ENCODE measurements at regions not wholly inside any gene's neighbourhood (a gene's known extent, or its start where the extent isn't known, plus 50 kb on each side); places are given as distances from the start of the nearest gene placed in this dataset.

DNA sequence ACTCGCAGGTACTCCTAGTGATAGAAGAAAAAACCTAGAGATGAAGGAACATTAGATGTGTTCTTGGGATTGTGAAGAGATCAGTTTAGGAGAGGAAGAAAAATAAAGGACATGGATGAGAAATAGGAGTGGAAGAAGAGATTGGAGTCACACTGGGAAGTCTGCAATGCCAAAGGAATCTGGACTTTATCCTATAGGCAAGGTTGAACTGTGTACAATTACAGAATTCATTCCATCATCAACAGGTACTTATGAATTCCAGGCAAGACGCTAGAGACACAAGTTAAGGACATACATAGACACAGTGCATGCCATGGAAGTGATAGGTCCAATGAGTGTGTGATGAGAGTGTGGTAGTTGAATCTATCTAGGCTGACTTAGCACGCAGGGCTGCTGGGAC, 101.3 kb downstream of the EDN1 start:
- Histone ChIP-seq H2AFZ (ENCODE audit: low read depth, low read length, severe bottlenecking) (no peak overlapping the region), H3K4me2 (ENCODE audit: low read depth, low read length, poor library complexity, severe bottlenecking) (no peak overlapping the region), H3K9me3 (ENCODE audit: insufficient read depth, low read length) (no peaks in the 10 kb centered on the region), H4K20me1 (ENCODE audit: low read depth, low read length) (no peaks in the 10 kb centered on the region), H3F3A (ENCODE audit: insufficient read depth) (no peaks in the 10 kb centered on the region), H3K79me2 (ENCODE audit: insufficient read depth, low read length) (no peaks in the 10 kb centered on the region), H3K9me2 (replicated peaks; ENCODE audit: insufficient read depth, low read length) (no peaks in the 10 kb centered on the region), H3K27me3 (ENCODE audit: low read length) (no peaks in the 10 kb centered on the region), H3K4me3 (ENCODE audit: insufficient read depth, low read length, poor library complexity, severe bottlenecking) (no peak overlapping the region), H3K36me3 (ENCODE audit: low read length) (no peaks in the 10 kb centered on the region), H3K27ac (ENCODE audit: low read depth, low read length) (no peak overlapping the region), H3K9ac (ENCODE audit: low read length) (no peak overlapping the region)
- no peak for TF ChIP-seq EZH2phosphoT487 (conservative IDR thresholded peaks at IDR 0.05; ENCODE audit: low read length)
- no peak for TF ChIP-seq CTCF (IDR thresholded peaks at IDR 0.05; ENCODE audit: insufficient read depth, low read length, poor library complexity, severe bottlenecking)

DNA sequence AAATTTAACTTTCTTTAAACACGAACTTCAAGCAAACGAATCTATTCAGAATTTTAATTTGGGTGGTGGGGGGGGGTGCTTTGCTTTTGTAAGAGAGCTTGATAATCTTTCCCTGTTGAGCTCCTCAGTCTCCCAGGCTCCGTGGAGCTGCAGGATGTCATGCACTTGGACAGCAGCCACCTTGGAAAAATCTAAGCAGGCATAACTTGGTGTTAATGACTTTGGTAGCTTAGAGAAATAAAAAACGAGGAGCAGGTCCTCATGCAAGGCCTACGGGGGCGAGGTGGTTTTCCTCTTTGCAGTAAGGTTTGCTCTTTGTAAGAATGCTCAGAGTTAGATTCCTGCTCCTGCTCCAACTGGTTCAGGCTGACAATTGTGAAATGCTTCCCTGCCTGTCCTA, 102.3 kb downstream of the EDN1 start:
- H3F3A ChIP-seq (ENCODE audit: insufficient read depth) = no peaks in the 10 kb centered on the region
- no peak overlapping the region for H3K4me3 ChIP-seq (ENCODE audit: insufficient read depth, low read length, poor library complexity, severe bottlenecking)
- no peak overlapping the region for H3K9ac ChIP-seq (ENCODE audit: low read length)
- H3K9me2 ChIP-seq (replicated peaks; ENCODE audit: insufficient read depth, low read length) = no peaks in the 10 kb centered on the region
- H2AFZ ChIP-seq (ENCODE audit: low read depth, low read length, severe bottlenecking) = no peak overlapping the region
- H4K20me1 ChIP-seq (ENCODE audit: low read depth, low read length) = no peaks in the 10 kb centered on the region
- H3K4me2 ChIP-seq (ENCODE audit: low read depth, low read length, poor library complexity, severe bottlenecking) = no peak overlapping the region
- H3K9me3 ChIP-seq (ENCODE audit: insufficient read depth, low read length) = no peaks in the 10 kb centered on the region
- no peaks in the 10 kb centered on the region for H3K79me2 ChIP-seq (ENCODE audit: insufficient read depth, low read length)
- H3K27me3 ChIP-seq (ENCODE audit: low read length) = no peaks in the 10 kb centered on the region
- H3K27ac ChIP-seq (ENCODE audit: low read depth, low read length) = no peak overlapping the region
- no peak for TF ChIP-seq CTCF (IDR thresholded peaks at IDR 0.05; ENCODE audit: insufficient read depth, low read length, poor library complexity, severe bottlenecking)
- no peak for TF ChIP-seq EZH2phosphoT487 (conservative IDR thresholded peaks at IDR 0.05; ENCODE audit: low read length)
- H3K36me3 ChIP-seq (ENCODE audit: low read length) = no peaks in the 10 kb centered on the region

- Histone ChIP-seq H2AFZ (ENCODE audit: low read depth, low read length, severe bottlenecking) (no peak overlapping the region), H3K4me3 (ENCODE audit: insufficient read depth, low read length, poor library complexity, severe bottlenecking) (no peak overlapping the region), H3K4me2 (ENCODE audit: low read depth, low read length, poor library complexity, severe bottlenecking) (no peak overlapping the region), H3K9me3 (ENCODE audit: insufficient read depth, low read length) (no peaks in the 10 kb centered on the region), H3K79me2 (ENCODE audit: insufficient read depth, low read length) (no peaks in the 10 kb centered on the region), H3K36me3 (ENCODE audit: low read length) (no peaks in the 10 kb centered on the region), H3K9me2 (replicated peaks; ENCODE audit: insufficient read depth, low read length) (no peaks in the 10 kb centered on the region), H3F3A (ENCODE audit: insufficient read depth) (no peaks in the 10 kb centered on the region), H3K9ac (ENCODE audit: low read length) (no peak overlapping the region), H3K27ac (ENCODE audit: low read depth, low read length) (no peak overlapping the region), H3K27me3 (ENCODE audit: low read length) (no peaks in the 10 kb centered on the region), H4K20me1 (ENCODE audit: low read depth, low read length) (no peaks in the 10 kb centered on the region)
- no peak for TF ChIP-seq CTCF (IDR thresholded peaks at IDR 0.05; ENCODE audit: insufficient read depth, low read length, poor library complexity, severe bottlenecking)
- TF ChIP-seq EZH2phosphoT487 (conservative IDR thresholded peaks at IDR 0.05; ENCODE audit: low read length) = no peak
These were observed 102.9 kb downstream of the EDN1 start for GRCh38 chr6:12393100-12393499.

GRCh38 chr6:12394170-12394569, 104.0 kb downstream of the EDN1 start:
- H3K79me2 ChIP-seq (ENCODE audit: insufficient read depth, low read length) = no peaks in the 10 kb centered on the region
- H3F3A ChIP-seq (ENCODE audit: insufficient read depth) = no peaks in the 10 kb centered on the region
- no peak overlapping the region for H3K27ac ChIP-seq (ENCODE audit: low read depth, low read length)
- no peaks in the 10 kb centered on the region for H3K27me3 ChIP-seq (ENCODE audit: low read length)
- TF ChIP-seq EZH2phosphoT487 (conservative IDR thresholded peaks at IDR 0.05; ENCODE audit: low read length) (no peak), CTCF (IDR thresholded peaks at IDR 0.05; ENCODE audit: insufficient read depth, low read length, poor library complexity, severe bottlenecking) (no peak)
- no peak overlapping the region for H3K4me3 ChIP-seq (ENCODE audit: insufficient read depth, low read length, poor library complexity, severe bottlenecking)
- no peaks in the 10 kb centered on the region for H3K36me3 ChIP-seq (ENCODE audit: low read length)
- H2AFZ ChIP-seq (ENCODE audit: low read depth, low read length, severe bottlenecking) = no peak overlapping the region
- no peaks in the 10 kb centered on the region for H3K9me3 ChIP-seq (ENCODE audit: insufficient read depth, low read length)
- no peaks in the 10 kb centered on the region for H4K20me1 ChIP-seq (ENCODE audit: low read depth, low read length)
- H3K4me2 ChIP-seq (ENCODE audit: low read depth, low read length, poor library complexity, severe bottlenecking) = no peak overlapping the region
- H3K9ac ChIP-seq (ENCODE audit: low read length) = no peak overlapping the region
- H3K9me2 ChIP-seq (replicated peaks; ENCODE audit: insufficient read depth, low read length) = no peaks in the 10 kb centered on the region
